ENCODE measurements at regions not wholly inside any gene's neighbourhood (a gene's known extent, or its start where the extent isn't known, plus 50 kb on each side); places are given as distances from the start of the nearest gene placed in this dataset.
A peak's percentile ranks its signal among the peaks of the same experiment; 100 is the strongest.

DNA sequence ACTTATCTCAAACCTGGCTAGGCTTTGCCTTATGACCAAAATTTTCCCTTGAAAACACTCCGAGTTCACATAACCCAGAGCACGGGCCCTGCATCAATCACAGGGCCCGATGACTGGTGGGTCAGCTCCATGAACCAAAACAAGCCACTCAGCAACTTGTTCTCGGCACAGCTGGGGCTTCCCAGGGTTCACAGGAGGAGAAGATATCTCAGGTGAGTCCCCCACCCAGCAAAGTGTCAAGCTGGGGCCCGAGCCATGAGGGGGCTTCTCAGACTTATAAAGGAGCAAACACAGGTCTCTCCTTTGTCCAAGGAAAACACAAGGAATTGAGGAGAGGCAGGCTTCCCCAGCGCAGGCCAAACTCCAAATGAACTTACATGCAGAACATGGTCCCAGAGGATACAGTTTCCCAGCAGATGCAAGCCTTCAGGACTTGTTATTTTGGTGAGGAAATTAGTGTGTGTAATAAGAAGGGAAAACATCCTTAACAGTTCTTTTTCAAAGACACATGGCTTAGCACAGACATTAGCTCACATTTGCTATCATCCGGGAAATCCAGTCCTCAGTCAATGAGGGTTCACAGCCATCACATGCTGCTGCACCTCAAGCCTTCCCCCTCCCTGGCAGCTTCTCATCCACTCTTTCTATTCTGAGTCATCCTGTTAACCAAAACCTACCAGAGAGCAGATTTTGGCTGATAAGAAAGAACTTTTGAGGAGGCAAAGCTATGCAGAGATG lies 98.1 kb upstream of the NFIA start:
- no peak for DNase-seq

DNA sequence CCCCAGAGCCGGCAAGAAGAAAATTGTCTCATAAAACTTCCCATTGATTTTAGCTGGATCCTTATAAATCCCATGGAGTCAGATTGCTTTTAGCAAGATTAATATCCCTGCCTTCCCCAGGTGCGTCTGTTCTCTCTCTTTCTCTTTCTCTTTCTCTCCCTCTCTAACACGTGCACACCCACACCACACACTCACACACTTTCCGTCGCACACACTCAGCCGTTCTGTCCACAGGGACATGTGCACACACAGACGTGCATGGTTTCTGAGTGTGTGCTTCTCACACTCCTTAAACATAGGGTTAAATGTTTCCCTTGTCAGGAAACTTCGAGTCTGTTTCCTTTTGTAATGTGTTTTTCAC lies 98.7 kb upstream of the NFIA start:
- no peak for DNase-seq

DNA sequence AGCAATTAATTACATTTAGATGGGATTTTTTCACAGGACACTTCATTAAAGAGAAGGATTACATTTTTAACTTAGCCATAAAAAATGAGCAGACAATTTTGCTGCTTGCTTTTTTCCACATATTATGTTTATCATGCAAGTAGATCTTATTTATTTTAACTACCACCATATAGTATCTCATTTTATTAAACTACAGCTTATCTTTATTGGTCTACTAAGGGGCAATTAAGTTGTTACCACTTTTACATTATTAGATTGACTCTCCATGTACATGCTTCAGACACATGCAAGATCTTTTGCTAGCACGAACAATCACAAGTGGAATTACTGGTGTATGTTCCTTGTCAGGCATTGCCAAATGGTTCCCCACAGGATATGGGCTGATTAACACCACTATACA lies 99.8 kb upstream of the NFIA start:
- DNase-seq = no peak

DNA sequence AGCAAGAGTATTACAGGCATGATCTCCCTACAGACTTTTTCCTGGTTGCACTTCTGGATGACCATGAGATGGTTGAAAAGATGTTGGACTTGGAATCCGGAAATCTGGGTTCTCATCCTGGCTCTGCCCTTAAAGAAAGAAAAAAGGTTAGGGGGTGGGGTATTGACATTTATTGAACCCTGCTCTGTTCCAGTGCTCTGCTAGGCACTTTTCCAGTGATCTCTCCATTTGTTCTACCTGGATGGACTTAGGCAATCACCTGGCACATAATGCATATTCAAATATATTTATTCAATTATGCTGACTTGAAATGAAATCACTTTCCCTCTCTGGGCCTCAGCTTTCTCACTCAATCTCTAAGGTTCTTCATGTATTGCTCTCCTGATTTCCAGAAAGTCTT lies 101.0 kb upstream of the NFIA start:
- no peak for DNase-seq

DNA sequence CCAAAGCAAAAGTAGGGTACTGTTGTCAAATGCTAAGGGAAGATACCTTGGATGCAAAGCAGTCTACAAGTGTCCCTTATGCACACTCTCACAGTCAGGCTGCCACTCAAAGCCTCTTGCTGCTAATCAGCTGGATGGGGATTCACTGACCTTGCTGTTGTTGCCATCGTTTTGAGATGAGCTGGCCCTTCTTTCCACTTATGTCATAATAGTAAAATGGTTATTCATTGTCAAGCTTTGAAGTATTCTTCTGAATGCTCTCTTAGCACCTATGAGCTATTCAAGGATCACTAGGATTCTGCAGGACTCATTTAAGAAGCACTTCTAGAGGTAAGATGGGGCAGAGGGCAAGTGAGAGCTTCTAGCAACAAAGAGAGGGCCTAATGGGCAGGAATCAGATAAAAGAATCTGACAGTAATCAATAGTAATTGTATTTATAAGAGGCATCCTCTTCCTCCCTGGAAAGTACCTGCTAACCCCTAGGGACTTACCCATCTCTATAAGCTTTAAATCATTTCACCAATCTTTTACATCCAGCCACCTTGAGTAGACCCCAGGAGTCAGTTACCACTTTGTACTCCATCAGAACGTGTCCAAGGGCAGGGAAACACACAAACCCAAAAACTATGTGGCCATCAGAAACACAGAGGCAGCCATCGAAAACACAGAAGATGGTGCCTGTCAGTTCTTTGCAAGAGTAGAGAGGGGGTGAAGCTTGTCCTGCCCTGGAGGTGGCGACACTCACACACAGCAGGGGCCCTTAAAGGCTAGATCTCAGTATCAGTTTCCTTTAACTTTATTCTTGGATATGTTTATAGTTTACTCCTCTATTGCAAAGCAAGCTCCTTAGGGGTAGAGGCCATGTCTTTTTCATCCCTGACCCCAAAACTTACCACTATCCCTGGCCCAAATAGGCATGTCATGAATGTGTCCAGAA lies 103.7 kb upstream of the NFIA start:
- peak; percentile 31 to 35 for DNase-seq

DNA sequence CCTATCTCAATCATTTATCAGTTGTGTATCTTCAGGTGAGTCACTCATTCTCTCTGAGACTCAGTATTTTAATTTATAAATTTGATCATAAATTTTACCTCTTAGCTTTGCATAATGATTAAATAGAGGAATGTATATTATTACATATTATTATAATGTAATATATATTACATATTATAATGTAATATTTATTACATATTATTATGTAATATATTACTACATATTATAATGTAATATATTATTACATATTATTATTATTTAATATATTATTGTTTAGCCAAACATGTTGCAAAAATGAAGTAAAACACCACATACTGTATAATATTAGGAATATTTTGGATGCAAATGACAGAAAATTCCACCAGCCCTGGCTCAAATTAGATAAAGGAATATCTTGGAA lies 104.7 kb upstream of the NFIA start:
- no peak for DNase-seq

DNA sequence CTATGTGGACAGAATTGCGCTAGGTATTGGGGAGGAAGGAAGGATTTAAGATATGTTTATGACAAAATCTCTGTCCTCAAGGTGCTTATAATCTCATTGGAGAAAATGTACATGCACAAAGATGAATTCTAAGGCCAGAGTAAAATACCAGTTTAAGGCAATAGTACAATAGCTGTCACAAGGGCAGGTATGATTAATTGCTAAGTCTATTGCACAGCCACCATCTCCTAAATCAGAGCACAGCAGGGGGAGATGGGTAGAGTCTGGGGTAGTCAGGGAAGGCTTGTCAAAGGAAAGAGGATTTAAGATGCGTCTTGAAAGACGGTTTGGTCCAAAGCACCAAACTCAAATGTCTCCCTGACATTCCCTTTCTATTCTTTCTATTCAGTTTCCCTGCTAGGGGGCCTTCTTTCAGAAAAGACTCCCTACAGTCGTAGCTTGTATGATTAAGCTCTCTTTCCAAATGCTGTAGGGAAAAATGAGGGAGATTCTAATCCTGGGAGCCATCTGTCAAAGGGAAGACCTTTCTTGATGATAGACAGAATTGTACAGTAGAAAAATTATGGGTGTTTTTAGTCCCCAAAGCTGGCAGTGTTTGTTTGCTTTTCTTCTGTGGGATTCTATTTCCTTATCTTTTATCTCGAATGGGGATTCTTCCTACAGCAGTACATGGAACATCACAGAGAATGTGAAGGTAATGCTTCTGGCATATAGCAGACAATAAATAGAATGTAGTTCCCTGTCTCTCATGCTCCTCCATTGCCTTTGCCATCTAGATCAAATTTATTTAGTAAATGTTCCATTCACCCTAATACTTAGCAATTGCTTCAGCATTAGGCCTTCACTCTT lies 107.6 kb upstream of the NFIA start:
- no peak for DNase-seq

DNA sequence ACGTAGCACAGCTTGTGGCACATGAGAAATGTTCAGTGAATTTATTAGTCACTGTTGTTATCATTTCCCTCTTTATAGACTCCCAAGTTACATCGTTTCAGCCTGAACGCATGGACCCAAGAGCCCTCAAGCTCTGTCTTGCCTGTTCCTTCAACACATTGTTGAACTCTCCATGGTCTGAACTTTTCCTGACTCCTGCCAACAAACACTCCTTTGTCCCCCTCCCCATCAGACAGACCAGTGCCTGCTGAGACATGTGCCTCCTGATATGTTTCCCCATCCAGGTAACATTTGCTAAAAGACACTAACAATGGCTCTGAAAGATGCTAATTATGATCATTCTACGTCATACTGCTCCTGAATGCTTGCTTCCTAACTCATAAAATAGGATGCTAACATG lies 108.7 kb upstream of the NFIA start:
- DNase-seq = no peak

DNA sequence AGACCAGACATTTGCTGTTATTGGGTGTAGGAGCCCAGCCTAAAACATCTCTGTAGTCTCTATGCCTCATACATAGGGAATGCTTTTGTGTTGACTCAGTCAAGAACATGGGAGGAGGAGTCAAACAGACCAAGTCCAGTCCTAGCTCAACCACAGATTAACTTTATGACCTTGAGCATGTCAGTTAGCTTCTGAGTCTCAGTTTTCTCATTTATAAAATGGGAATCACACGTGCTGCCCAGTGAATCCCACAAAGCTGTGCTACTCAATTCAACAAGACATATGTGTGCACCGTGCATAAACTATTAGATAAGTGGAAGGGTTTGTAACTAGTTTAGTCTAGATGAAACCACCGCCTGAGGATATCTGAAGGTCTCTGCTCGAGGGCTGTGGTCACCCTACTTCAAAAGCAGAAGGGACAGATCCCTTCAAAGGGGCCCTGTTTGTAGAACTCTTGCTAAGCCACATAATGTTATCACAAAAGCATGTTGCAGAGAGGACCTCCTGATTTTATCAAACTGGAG lies 109.5 kb upstream of the NFIA start:
- no peak for DNase-seq

DNA sequence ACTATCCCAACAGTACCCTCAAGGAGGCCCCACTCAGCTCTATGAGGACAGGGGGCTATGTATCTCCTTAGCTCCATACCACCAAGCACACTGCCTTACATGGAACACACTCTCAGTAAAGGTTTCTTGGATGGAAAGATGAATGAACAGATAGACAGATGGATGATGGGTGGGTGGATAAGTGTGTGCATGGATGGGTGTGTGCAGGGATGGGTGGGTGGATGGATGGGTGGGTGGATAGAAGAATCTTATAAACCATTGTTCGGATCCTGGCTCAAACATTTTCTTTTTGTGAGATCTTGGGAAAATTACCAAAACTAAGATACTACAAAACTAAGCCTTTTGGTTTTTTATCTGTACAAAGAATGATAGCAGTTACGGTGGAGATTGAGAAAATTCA lies 111.0 kb upstream of the NFIA start:
- DNase-seq = no peak

DNA sequence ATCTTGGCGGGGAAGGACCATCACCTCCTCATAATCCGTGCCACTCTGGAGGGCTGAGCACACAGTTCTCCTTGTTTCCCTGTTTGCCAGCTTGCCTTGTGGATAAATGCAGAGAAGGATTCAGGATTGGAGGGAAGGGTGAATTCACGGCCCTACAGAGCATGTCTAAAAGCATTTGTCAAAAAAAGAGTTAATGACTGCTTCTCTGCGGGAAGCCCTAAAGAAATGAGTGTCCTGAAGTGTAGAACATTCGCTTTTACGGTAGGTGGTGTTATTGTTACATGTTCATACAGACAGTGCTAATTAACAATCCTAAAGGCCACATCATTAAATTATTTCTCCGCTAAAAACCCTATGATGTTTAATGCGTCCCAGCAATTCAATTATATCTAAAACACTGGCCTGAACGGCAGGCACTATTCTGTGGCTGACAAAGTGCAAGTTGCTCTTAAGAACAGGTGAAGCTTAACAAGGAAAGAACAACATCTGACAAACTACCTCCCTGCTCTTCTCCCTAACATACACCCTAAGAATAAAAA lies 112.3 kb upstream of the NFIA start:
- DNase-seq = no peak

DNA sequence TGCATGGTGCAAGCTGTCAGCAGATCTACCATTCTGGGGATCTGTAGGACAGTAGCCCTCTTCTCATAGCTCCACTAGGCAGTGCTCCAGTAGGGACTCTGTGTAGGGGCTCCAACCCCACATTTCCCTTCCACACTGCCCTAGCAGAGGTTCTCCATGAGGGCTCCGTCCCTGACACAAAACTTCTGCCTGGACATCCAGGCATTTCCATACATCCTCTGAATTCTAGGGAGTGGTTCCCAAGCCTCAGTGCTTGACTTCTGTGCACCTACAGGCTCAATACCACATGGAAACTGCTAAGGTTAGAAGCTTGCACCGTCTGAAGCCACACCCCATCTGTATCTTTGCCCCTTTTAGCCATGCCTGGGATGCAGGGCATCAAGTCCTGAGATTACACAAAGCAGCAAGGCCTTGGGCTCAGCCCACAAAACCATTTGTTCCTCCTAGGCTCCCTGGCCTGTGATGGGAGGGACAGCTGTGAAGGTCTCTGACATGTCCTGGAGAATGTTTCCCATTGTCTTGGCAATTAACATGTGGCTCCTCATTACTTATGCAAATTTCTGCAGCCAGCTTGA lies 117.0 kb upstream of the NFIA start:
- no peak for DNase-seq

DNA sequence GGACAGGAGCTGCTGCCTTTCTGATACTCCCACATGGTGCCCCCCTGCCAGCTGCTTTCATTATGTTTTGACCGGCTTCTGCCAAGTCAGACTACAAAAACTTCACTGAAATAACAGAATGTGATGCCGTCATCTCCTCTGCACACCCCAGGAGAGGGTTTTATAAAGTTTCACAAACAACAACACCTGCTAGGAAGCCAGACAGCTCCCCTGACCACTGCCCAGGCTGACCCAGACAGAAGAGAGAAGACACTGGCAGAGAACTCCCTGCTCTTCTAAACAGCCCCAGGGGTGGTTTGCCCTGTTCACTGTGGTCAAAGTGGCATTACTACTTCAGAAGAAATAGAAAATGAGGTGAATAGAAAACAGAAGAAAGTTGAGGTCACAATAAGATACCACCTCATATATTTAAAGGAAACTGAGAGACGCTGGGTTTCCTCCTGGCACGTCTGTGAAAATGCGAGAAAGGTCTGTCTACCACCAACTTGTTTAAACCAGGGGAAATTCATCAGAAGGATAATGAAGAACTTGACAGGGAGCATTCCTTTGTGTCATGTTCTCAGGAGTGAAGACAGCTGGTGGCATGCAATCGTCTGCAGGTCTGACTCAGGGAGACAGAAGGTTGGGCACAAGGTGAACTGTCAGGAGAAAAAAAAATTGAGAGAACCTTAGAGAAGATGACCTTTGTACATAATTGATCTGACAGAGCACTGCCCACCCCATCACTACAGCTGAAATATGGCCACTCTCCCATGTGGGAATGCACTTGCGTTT lies 119.0 kb upstream of the NFIA start:
- DNase-seq = no peak

DNA sequence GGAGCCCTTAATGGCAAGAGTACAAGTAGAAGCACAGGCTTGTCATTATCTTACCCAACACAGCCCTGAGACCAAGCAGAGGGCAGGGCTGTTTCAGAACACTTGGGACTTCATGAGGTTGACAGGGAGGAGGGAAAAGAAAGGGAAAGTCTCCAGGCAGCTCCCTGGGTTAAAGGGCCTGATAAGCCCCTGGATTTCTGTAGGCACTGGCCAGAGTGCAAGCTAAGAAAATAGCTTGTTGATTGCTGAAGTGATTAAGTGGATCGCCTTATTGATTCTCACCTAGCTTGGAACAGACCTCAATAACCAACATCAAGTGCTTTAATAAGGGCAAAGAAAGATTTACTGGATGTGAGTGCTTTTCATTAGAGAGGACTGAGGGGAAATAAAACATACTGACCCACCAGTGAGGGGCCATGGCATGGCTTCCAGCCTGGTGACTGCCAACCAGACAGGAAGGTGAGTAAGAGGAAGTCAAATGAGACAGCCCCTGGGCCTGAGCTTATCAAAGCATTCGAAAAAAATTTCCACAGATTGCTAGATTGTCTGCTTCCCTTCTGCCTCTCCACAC lies 121.4 kb upstream of the NFIA start:
- DNase-seq = no peak

DNA sequence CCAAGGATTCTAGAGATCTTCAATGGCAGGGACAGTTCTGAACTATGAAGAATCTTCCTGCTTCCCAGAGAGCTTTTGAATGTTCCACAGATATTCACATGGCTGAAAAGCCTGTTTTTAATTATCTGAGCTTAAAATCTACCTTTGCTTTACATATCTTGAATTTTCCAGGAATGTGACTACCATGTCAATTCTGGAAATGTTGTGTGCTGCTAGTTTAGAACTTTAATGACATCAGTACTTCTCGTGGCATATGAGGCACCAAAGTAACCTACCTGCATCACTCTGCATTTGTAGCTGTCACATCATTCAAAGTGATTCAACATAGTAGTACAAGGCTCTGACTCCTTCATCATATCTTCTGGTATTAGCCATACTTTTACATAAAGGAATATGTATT lies 122.7 kb upstream of the NFIA start:
- DNase-seq = no peak

DNA sequence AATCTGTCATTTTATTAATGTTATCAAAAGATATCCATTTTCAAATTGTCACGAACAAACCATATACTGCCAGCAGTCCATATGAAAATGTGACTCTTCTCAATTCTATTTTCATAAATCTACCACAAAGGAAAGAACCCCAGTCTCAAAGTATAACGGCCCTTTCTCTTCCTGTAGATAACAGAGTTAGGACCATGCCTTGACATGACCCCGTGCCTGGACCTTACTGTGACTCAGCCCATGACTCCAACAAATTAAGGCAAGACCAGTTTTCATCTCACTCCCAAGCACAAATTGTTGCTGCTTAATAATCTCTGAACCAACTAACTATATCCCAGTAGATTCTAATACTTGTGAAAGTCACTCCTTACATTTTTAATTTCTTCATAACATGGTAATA lies 124.4 kb upstream of the NFIA start:
- no peak for DNase-seq

DNA sequence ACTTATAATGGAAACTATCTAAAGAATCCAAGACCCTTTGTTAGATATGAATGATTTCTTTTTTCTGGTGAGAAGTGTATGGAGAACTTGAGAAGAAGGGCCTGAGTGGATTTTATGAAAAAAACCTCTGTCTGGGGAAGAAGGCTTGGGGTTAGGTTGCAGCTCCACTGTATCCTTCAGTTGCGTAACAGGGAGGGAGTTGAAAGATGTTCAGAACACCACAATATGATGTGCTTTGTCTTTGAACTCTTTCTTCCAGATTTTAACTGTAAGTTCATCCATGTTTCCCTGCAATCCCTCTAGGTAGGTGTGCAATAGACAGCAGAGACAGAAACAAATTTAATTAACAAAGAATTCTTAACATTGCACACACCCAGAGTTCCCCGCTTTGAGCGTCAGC lies 125.8 kb upstream of the NFIA start:
- DNase-seq = no peak

DNA sequence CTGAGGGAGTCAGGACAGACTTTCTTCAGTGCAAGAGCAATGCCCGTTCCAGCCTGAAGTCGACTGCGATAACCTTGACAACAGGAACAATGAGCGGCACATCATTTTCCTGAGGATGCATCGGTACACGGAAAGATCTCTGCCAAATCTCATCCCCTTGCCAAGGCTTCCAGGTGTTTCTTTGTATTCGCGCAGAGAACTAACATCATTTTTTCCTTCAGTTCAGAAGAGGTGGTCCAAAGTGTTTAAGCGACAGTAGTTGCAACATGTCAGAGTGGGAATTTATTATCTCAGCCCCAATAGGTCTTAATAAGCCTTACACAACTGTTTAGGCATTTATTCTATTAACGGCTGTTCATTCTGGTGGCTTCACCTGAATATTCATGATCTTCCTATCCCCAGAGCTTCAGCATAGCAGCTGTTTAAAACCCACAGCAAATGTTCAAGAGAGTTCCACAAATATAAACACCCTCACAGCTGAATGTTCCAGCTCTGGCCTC lies 129.7 kb upstream of the NFIA start:
- DNase-seq = no peak

DNA sequence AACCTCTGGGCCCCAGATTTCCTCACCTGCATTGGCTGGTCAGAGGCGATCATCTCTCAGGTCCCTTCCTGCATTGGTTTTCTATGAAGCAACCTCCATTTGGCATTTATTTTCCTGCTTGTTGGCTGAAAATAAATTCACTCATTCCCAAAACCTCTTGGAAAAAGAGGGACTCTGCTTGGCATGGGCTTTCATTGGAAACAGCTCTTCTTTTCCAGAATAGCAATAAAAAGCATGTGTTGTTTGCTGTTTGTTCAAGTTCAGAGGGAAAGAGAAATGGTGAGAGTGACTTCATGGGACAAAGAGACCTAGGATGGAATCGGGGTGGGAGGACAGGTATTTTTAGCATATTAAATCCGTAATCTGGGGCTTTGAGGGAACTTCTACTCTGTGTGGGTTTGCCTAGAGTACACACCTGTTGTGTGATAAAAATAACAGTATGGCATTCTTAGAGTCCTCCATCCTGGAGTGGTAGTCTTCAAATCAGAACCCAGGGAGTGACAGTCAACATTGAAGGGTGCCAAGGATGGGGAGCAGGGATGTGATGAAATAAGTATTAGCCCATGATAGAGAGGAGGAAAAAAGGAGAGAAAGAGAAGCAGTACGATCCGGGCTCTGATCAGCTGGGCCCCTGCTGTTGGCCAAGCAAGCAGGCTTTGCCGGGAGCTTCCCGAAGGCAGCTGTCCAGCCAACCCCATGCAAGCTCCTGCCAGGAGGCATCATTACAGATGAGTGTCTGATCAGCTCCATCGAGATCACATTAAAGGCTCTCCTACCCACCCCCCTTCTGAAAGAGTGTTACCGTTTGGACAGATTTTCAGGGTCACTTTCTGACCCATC lies 131.9 kb upstream of the NFIA start:
- no peak for DNase-seq

DNA sequence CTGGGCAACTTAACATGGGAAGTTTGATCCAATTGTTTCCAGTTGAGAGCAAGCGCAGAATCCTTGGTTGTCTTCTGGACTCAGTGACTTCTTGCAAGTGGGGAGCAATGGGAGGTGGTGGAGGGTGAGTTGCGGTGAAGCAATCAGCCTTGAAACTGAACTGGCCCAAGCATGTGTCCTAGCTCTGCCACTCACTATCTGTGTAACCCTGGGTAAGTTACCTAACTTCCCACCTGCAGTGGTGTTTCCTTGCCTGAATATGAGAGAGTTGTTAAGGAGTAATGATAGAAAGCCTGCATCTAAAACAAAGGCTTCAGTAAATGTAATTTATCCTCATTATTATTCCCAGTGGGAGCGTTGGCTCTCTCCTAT lies 132.5 kb upstream of the NFIA start:
- DNase-seq = no peak

Measured in activated CD4-positive, alpha-beta T cell treated with anti-CD3 and anti-CD28 coated beads, Interleukin-2, amount 50 U/mL, for 48 hours (primary cell).